ENCODE measurements at regions not wholly inside any gene's neighbourhood (a gene's known extent, or its start where the extent isn't known, plus 50 kb on each side); places are given as distances from the start of the nearest gene placed in this dataset.

- Histone ChIP-seq H2BK5ac (ENCODE audit: low read depth, low read length) (no peak overlapping the region), H2BK20ac (ENCODE audit: low read length) (no peak overlapping the region), H4K8ac (ENCODE audit: extremely low read depth, insufficient read depth, low read length) (no peak overlapping the region), H3K27me3 (replicated peaks in 1 of 4; ENCODE audit: control insufficient read depth in 3 of 4, extremely low read depth in 1 of 4, insufficient read depth in 3 of 4, low read length in 3 of 4) (no peaks in the 10 kb centered on the region), H2BK15ac (ENCODE audit: low read length) (no peak overlapping the region), H3K23ac (ENCODE audit: insufficient read length) (no peak overlapping the region), H2BK120ac (replicated peaks; ENCODE audit: low read depth, low read length) (no peak overlapping the region), H3K4ac (replicated peaks; ENCODE audit: insufficient read length, low read depth, low read length) (no peak overlapping the region), H3K27ac (ENCODE audit: low read depth, low read length) (no peak overlapping the region), H2AFZ (ENCODE audit: low read length) (no peak overlapping the region), H4K91ac (replicated peaks; ENCODE audit: insufficient read length, low read length) (no peak overlapping the region), H3K4me3 (ENCODE audit: extremely low read depth in 1 of 4, insufficient read depth in 2 of 4, low read depth in 3 of 4, low read length in 4 of 4) (no peak overlapping the region), H3K4me2 (ENCODE audit: insufficient read depth in 1 of 2, low read depth in 2 of 2, low read length in 2 of 2) (no peak overlapping the region), H3K56ac (replicated peaks; ENCODE audit: insufficient read length, low read depth, low read length) (no peak overlapping the region), H3K36me3 (ENCODE audit: control insufficient read depth in 2 of 4, insufficient read depth in 4 of 4, low read length in 3 of 4) (no peaks in the 10 kb centered on the region), H2BK12ac (ENCODE audit: low read depth, low read length) (no peak overlapping the region), H4K20me1 (replicated peaks in 1 of 2; ENCODE audit: control insufficient read depth in 1 of 2, insufficient read depth in 2 of 2, low read length in 2 of 2) (no peaks in the 10 kb centered on the region), H3K9ac (replicated peaks in 1 of 4; ENCODE audit: extremely low read depth in 1 of 4, low read depth in 3 of 4, low read length in 3 of 4) (no peak overlapping the region), H4K5ac (ENCODE audit: insufficient read length, low read depth, low read length) (no peak overlapping the region), H3K14ac (ENCODE audit: insufficient read length) (no peak overlapping the region), H3K18ac (ENCODE audit: extremely low read depth, low read length) (no peak overlapping the region), H3K4me1 (replicated peaks in 1 of 4; ENCODE audit: control insufficient read depth in 3 of 4, insufficient read depth in 4 of 4, low read length in 3 of 4) (peaks cover 0 to 7% (median 2%) of the 10 kb centered on the region in 4 experiments; a peak in 5 of 7 replicates), H3K23me2 (ENCODE audit: low read depth, low read length) (no peaks in the 10 kb centered on the region), H3K79me2 (ENCODE audit: control insufficient read depth in 1 of 2, insufficient read depth in 2 of 2, low read length in 2 of 2) (no peaks in the 10 kb centered on the region), H3K9me3 (ENCODE audit: insufficient read depth in 2 of 2, low read depth in 1 of 2, low read length in 1 of 2) (no peaks in the 10 kb centered on the region; a peak in 1 of 4 replicates), H3K79me1 (ENCODE audit: low read depth, low read length) (no peaks in the 10 kb centered on the region), H2AK5ac (ENCODE audit: low read depth, low read length) (no peak overlapping the region)
- POLR2A ChIA-PET (ENCODE audit: partially characterized antibody) = interaction anchor here (1.1 kb wide), 1 partner anchor 12 kb away, joined by 3 read pairs; no protein-coding TSS in a partner anchor
- FAIRE-seq (no peak), DNase-seq (ENCODE audit: low read depth in 1 of 2, low spot score in 2 of 2) (no peak)
- 60% methylated on average over 3 of the region's 3 CpGs; no CpG with 5 or more reads in 1 of the 2 experiments for WGBS, 2 experiments (ENCODE audit: extremely low coverage in 1 of 2, insufficient coverage in 1 of 2, insufficient read length in 1 of 2, insufficient replicate concordance in 2 of 2, low coverage in 1 of 2, low lambda C conversion rate in 2 of 2, missing lambda C conversion rate in 1 of 2)
- no peak for TF ChIP-seq SRF (IDR thresholded peaks at IDR 0.05; ENCODE audit: low read depth, low read length)
- no peak for TF ChIP-seq HDAC2 (IDR thresholded peaks at IDR 0.05; ENCODE audit: borderline replicate concordance in 1 of 2, low read depth in 2 of 2, low read length in 2 of 2)
- TF ChIP-seq SIRT6 (IDR thresholded peaks at IDR 0.05; ENCODE audit: low read length) = no peak
- TF ChIP-seq KDM4A (IDR thresholded peaks at IDR 0.05; ENCODE audit: low read depth, low read length, severe bottlenecking) = no peak
- TF ChIP-seq TEAD4 (IDR thresholded peaks at IDR 0.05; ENCODE audit: low read depth, low read length) = no peak
- TF ChIP-seq BRCA1 (IDR thresholded peaks at IDR 0.05; ENCODE audit: low read depth, low read length) = no peak
- TF ChIP-seq EP300 (IDR thresholded peaks at IDR 0.05; ENCODE audit: borderline replicate concordance in 1 of 2, low read depth in 2 of 2, low read length in 2 of 2) = no peak
- no peak for TF ChIP-seq NANOG (IDR thresholded peaks at IDR 0.05; ENCODE audit: insufficient read depth, low read depth, low read length, poor library complexity, severe bottlenecking)
- CTCF ChIA-PET (ENCODE audit: partially characterized antibody) = interaction anchor here (0.6 kb wide), 1 partner anchor 245 kb away, joined by 4 read pairs; no protein-coding TSS in a partner anchor
Measured at GRCh38 chr10:20418286-20418685, 478.8 kb downstream of the NEBL start.

All from H1 (cell line).